ENCODE measurements at regions not wholly inside any gene's neighbourhood (a gene's known extent, or its start where the extent isn't known, plus 50 kb on each side); places are given as distances from the start of the nearest gene placed in this dataset.
"Not testable (repeated sequence)": the region's sequence is repeated elsewhere in the genome, so short reads cannot be mapped to it uniquely, and the experiment has no call there.

DNA sequence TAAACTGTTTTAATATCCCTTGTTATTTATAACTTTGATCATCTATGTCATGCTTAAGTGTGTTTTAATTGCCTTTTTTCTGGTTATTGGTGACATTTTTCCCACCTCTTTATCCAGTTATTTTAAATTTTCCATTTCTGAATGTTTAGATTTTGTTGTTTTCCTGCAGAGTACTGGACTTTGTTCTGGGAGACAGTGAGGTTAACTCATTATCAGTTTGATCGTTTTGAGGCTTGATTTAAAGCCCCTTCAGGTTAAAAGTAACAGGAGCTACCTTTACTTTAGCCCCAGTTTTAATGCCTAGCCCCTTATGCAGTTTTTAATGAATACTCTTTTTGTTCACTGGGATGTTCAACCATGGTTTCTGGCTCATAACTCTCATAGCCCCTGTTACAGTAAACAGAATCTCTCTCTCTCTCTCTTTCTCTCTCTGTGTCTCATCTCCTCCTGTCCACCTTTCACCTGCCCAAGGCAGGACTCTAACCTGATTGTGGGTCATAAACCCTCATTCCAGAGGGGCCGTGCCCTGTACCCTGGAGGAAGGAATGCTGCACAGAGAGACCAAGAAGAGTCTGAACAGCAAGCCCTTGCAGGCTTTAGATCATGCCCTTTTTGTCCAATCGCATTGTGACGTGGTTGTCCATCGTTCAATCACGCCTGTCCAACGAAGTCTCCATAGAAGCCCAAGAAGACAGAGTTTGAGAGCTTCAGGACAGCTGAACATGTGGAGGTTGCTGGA lies 91.8 kb upstream of the WDR72 start:
- in situ Hi-C loops (cut with HindIII; ENCODE audit: low pct_ligation_motif_present, low pct_unique_long_range_greater_than_20kb, low sequenced_read_pairs): no loop called here
- DNase-seq: no peak

DNA sequence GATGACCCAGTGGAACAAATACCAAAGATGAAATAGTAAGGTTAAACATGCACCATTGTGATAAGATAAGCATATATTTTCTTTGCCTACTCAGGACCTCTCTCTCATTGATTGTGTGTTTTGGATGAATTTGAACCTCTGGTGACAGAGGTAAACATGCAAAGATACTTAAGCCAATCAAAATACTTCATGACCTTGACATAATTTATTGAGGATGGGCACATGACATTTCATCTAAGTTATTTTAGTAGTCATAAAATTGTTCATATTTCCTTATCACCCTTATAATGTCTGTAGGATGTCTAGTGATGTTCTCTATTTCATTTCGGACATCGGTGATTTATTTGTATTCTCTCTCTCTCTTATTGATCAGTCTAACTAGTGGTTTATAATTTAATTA lies 88.3 kb upstream of the WDR72 start:
- in situ Hi-C loops (cut with HindIII; ENCODE audit: low pct_ligation_motif_present, low pct_unique_long_range_greater_than_20kb, low sequenced_read_pairs): no loop called here
- no peak for DNase-seq

DNA sequence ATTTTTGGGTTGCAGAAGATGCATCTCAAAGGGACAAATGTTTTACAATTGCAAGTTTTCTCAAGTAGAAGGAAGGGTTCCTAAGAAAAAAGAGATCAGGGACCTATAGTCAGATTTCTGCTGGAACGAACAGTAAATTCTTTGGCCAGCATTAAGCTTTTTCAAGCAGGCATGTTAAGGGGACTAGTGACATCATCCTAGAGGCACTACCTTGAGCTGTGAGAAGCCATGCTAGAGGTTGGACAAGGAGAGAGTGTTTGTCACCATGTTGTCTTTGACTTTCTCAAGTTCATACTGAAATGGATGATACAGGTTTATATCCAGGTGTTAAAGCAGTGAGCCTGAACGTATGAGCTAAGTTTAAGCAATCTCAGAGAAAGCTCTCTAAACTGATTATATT lies 85.2 kb upstream of the WDR72 start:
- in situ Hi-C loops (cut with HindIII; ENCODE audit: low pct_ligation_motif_present, low pct_unique_long_range_greater_than_20kb, low sequenced_read_pairs): no loop called here
- no peak for DNase-seq

DNA sequence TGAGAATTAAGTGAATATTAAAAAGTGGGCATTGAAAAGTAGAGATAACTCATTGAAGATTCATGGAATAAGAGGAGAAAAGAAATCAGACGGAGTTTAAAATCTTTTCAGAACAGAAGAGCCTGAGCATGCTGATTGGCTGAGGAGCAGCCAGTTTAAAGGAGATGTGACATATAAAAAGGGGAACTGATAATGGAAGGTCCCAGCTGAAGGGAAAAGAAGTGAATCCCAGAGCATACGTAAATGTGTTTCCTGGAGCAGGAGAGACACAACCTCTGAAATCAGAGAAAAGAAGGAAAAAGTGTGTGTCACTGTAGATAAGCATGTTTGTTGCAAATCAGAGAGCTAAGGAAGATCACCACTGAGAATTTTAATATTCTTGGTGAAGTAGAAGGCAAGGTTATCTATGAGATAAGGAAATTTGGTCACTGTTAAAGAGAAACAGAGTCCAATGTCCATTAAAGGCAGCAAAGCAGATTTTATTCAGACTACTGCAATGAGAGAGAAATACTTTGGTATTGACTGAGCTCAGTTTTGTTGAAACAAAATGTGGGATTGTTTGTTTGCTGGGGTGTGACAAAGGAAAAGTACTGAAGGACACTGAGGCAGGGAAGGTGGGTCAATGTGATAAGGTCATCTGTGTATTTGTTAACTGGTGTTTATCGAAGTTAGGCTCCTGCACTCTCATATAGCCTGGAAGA lies 84.6 kb upstream of the WDR72 start:
- in situ Hi-C loops (cut with HindIII; ENCODE audit: low pct_ligation_motif_present, low pct_unique_long_range_greater_than_20kb, low sequenced_read_pairs): no loop called here
- DNase-seq: no peak

DNA sequence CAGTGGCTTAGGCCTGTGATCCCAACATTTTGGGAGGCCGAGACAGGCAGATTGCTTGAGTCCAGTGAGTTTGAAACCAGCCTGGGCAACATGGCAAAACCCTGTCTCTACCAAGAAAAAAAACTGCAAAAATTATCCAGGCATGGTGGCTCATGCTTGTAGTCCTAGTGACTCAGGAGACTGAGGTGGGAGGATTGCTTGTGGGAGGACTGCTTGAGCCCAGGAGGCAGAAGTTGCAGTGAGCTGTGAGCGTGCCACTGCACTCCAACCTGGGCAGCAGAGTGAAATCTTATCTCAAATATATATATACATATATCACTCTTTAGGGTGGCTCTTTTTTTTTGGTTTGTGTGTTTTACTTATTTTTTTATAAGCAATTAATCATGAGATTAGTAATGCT lies 83.7 kb upstream of the WDR72 start:
- DNase-seq: no peak
- in situ Hi-C loops (cut with HindIII; ENCODE audit: low pct_ligation_motif_present, low pct_unique_long_range_greater_than_20kb, low sequenced_read_pairs): no loop called here

DNA sequence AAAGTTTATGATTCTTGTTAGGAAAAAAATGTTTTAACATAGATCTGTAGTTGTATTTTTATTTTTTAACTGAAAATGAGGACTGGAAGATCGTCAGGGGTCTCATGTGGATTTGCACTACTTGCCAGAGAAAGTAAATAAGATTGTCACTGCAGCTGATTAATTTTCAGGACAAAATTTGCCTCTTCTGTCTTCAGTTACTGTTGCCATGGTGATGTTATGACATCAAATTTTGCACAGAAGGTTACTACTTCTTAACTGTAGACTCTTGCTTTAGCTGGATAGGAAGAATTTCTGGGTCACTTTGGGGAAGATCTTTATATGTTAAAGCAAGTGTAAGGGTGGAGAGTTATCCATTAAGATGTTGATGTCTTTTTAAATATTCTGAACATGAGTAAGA lies 82.2 kb upstream of the WDR72 start:
- in situ Hi-C loops (cut with HindIII; ENCODE audit: low pct_ligation_motif_present, low pct_unique_long_range_greater_than_20kb, low sequenced_read_pairs): no loop called here
- DNase-seq: no peak

DNA sequence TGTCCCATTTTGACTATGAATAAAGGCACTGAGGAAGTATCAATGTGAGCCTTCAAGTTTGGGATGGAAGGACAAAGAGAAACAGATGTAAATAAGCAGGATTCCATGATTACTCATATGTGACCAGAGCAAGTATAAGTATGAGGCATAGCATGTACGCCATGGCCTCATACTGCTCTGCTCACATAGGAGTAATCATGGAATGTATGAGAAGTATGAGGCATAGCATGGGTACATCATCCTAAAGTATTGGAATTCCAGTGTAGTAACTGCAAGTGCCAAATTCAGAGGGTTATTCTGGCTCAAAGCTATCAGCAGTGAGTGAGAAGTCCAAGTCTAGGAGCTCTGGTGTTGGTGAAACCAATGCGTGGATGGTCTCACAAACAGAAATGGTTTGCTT lies 81.2 kb upstream of the WDR72 start:
- in situ Hi-C loops (cut with HindIII; ENCODE audit: low pct_ligation_motif_present, low pct_unique_long_range_greater_than_20kb, low sequenced_read_pairs): no loop called here
- DNase-seq: no peak

DNA sequence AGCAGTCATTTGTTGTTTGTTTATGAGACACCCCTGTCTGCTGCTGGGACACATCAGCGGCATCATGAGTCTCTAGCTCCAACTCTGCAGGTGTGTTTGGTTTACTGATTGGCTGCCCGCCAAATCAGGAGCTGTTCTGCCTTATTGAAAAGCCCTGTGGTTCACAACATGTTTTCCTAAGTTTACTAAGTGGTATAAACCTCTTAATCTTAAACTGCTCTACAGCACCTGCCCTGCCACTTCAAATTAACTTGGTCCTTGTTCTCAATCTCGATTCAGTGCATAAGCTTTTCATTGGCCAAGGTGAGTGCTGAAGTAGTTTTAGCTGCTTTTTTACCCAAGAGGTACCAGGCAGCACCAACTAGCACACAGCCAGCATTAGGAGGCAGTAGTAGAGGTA lies 77.8 kb upstream of the WDR72 start:
- DNase-seq: no peak
- in situ Hi-C loops (cut with HindIII; ENCODE audit: low pct_ligation_motif_present, low pct_unique_long_range_greater_than_20kb, low sequenced_read_pairs): no loop called here

DNA sequence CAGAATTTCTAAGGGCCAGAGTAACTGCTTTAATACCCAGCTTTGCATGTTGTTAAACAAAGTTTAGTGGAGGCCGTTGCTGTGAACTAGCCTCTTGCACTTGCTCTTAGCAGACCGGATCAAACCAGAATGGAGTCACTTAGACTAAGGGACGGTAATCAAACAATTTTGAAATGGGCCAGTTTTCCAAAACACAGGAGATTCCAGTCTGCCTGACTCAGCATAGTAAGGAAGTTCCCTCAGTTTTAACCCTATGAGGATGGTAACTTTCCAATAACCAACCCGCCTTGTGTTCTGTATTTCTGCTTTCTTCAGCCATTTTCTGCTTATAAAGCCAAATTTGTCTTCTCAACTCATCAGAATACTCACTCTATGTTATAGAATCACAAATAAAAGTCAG lies 77.2 kb upstream of the WDR72 start:
- in situ Hi-C loops (cut with HindIII; ENCODE audit: low pct_ligation_motif_present, low pct_unique_long_range_greater_than_20kb, low sequenced_read_pairs): no loop called here
- no peak for DNase-seq

DNA sequence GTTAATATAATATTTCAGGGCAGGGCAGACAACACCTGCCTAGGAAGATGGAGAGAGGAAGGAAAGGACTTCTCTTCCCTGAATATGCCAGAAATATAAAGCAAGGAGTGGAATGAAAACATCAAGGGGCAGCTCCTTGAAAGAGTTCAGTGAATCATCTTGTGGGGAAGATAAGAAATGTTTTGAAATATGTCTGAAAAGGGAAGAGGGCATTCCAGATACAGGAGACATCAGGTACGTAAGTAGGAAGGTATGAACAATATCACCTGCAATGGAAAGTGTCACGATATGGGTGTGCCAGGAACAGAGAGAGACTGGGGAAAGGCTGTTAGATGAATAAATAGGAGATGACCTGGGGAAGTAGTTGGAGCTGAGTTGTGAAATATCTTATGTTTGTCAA lies 75.8 kb upstream of the WDR72 start:
- in situ Hi-C loops (cut with HindIII; ENCODE audit: low pct_ligation_motif_present, low pct_unique_long_range_greater_than_20kb, low sequenced_read_pairs): no loop called here
- DNase-seq: no peak

DNA sequence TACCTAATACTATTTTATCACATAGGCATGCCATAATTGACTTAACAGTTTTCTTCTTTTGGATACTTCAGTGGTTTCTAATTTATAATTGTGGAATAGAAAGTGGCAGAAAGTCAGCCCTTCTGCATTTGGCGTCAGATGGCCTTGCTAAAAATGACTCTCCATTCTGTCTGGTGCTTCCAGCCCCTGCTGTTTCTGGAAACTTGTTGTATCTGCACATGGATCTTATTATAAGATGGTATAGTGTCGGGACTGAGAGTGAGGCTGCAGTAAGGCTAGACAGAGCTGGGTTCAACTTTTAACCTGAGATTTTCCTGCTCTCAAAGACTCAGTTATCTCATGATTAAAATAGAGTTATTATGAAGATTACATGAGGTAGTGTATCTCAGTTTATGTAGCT lies 74.8 kb upstream of the WDR72 start:
- in situ Hi-C loops (cut with HindIII; ENCODE audit: low pct_ligation_motif_present, low pct_unique_long_range_greater_than_20kb, low sequenced_read_pairs): no loop called here
- no peak for DNase-seq

DNA sequence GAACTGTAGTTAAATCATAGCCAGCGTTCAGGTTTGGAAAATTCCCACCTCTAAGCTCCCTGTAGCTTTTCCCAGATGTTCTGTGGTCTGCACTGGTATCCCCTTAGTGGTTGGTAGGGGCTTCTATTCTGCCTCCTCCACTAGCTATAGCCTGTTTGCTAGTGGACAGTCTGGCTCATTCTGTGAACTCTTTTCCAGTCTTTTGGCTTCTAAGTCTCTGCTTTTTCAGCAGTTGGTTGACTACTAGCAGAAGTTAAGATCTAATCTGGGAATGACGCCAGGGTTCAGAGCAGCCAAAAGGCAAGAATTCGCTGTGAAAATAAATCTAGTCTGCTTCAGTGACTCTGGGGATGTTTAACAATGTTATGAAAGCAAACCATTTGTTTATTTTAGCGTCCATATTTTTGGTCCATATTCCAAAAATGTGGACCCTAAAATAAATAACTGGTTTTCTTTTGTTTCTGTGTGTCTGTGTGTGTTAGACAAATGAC lies 73.7 kb upstream of the WDR72 start:
- in situ Hi-C loops (cut with HindIII; ENCODE audit: low pct_ligation_motif_present, low pct_unique_long_range_greater_than_20kb, low sequenced_read_pairs): no loop called here
- peak; percentile 7 for DNase-seq

DNA sequence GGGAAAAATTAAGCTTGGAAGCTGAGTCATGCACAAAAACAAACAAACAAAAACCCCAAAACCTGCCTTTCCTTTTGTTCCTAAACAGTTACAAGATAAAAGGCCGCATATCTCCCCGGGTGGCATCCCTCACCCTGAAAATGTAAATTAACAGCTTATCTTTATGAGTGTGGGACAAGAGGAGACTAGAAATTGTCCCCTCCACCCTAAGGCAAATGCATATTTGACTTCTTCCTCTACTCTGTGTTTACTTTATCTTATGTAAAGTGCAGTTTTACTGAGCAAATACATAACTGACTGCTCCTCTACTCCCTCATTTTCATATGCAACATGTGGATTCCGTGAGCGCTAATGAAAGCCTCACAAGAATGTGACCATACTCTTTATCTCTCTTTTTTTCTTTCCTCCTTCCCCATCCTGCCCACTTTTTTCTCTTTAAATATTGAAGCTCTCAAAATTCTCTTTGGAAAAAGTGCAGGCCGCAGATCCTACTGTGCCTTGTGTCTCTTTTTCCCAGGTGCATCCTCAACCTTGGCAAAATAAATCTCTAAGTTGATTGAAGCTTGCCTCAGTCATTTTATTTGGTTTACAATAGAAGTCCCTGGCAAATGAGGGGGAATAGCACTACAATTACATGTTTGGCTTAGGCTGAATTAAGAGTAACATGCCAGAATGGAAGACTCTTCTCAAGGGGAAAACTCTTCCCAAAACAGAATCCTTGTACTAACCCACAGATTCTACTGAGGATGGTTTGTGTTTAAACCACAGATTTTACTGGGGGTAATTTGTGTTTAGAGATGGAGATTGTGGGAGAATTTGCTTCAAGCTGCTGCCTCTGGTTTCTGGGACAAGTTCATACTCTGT lies 72.7 kb upstream of the WDR72 start:
- DNase-seq: no peak
- in situ Hi-C loops (cut with HindIII; ENCODE audit: low pct_ligation_motif_present, low pct_unique_long_range_greater_than_20kb, low sequenced_read_pairs): no loop called here

DNA sequence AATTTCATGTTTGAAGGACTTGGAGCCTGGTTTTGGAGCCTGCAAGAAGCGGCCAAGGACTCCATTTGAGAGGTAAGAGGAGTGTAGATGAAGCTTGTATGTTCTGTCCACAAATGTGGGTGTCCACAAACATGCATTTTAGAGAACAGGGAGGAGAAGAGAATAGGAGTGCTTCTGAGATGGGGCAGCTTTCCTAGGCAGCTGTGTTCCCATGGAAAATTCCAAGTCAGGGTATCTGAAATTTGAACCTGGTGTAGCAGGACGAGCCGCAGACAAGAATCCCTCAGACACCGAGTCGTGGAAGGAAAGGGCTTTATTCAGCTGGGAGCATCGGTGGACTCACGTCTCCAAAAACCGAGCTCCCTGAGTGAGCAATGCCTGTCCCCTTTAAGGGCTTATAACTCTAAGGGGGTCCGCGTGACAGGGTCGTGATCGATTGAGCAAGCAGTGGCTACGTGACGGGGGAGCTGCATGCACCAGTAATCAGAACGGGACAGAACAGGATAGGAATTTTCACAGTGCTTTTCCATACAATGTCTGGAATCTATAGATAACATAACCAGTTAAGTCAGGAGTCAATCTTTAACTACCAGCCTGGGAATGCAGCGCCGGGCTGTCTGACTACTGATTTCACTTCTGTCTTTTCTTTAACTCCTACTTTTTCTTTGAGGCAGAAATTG lies 71.4 kb upstream of the WDR72 start:
- in situ Hi-C loops (cut with HindIII; ENCODE audit: low pct_ligation_motif_present, low pct_unique_long_range_greater_than_20kb, low sequenced_read_pairs): no loop called here
- no peak for DNase-seq

DNA sequence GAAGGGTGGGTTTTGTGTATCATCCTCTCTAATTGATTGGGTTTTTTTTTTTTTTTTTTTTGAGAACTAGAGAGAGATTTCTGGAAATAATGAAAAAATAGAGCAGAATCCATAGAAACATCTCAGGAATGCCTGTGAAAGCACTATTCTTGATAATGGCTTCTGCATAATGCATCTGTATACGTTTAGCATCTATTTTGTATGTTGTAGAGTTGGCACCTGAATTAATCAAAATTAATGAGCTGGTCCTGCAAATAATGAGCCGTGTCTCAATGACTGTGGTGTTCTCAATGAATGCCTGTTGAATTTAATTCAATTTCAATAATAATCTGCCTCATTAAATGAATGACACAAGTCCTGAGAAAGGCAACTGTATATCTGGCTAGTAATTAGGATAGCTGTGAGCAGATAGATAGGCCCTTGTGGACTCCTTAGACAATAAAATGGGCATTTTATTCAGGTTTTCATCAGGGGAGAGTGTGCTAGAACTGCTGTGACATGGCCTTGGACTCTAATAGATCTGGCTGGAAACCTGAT lies 70.5 kb upstream of the WDR72 start:
- no peak for DNase-seq
- in situ Hi-C loops (cut with HindIII; ENCODE audit: low pct_ligation_motif_present, low pct_unique_long_range_greater_than_20kb, low sequenced_read_pairs): no loop called here

DNA sequence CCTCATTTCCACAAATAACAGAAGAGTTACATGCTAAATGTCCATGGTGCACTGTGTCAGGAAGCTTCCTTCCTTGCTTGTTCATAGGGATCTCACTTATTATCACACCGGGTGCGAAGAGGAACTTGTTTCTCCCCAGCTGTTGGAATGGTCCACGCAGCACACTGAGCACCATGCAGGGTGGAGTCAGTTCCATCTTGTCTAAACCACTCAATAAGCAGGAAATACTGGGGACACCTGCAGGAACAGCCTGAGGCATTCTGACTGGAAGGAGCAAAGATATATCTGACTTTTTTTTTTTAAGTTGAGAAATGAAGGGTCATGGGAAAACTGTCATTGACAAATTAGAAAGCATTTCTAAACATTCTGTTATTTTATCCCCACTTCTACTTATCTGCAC lies 70.0 kb upstream of the WDR72 start:
- DNase-seq: no peak

DNA sequence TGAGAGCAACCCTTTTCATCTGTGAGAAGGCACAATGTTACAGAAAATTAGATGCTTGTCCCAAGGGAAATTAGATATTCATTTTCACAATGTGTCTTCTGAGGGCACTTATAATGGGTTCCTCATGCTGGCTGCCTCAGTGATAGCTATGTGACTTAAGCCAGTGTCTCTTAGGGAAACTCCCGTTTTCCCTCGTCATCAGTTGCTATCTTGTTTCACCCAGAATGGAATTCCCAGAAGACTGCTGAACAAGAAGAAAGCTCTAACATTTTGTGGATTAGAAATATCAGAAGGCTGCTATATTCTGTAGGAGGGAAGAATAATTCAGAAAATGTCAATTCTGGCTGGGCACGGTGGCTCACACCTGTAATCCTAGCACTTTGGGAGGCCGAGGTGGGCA lies 67.9 kb upstream of the WDR72 start:
- in situ Hi-C loops (cut with HindIII; ENCODE audit: low pct_ligation_motif_present, low pct_unique_long_range_greater_than_20kb, low sequenced_read_pairs): no loop called here
- no peak for DNase-seq

More for the DNA sequence above, 70.0 kb upstream of the WDR72 start:
- in situ Hi-C loops (cut with HindIII; ENCODE audit: low pct_ligation_motif_present, low pct_unique_long_range_greater_than_20kb, low sequenced_read_pairs): no loop called here

DNA sequence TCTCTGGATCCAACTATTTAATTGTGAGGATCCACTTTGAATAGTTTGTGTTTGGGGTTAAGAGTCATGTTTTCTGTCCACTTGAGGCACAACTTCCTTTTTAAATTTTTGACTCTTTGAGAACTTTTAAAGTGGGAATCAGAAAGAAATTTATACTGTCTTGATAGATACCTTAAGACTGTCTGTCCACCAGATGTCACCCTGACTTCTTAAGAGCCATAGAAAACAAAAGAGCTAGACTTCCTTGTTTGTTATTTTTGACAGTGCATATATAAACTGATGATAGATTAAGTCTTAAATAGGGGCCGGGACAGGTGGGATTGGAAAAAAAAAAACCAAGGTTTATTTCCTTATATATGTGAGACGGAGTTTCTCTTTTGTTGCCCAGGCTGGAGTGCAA lies 52.1 kb upstream of the WDR72 start:
- peak; percentile 8 for DNase-seq

DNA sequence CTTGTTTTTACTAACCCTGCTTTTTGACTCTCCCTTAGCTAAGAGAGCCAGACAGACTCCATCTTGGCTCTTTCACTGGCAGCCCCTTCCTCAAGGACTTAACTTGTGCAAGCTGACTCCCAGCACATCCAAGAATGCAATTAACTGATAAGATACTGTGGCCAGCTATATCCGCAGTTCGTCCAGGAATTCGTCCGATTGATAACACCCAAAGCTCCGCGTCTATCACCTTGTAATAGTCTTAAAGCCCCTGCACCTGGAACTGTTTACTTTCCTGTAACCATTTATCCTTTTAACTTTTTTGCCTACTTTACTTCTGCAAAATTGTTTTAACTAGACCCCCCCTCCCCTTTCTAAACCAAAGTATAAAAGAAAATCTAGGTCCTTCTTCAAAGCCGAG lies 50.8 kb upstream of the WDR72 start:
- in situ Hi-C loops (cut with HindIII; ENCODE audit: low pct_ligation_motif_present, low pct_unique_long_range_greater_than_20kb, low sequenced_read_pairs); DNase-seq: not testable (repeated sequence)

More for the DNA sequence above, 52.1 kb upstream of the WDR72 start:
- in situ Hi-C loops (cut with HindIII; ENCODE audit: low pct_ligation_motif_present, low pct_unique_long_range_greater_than_20kb, low sequenced_read_pairs): no loop called here

Data from ACHN (cell line).